MCF 10A (cell line): ENCODE measurements at regions not wholly inside any gene's neighbourhood (a gene's known extent, or its start where the extent isn't known, plus 50 kb on each side); places are given as distances from the start of the nearest gene placed in this dataset.
"Not testable (repeated sequence)": the region's sequence is repeated elsewhere in the genome, so short reads cannot be mapped to it uniquely, and the experiment has no call there.

Experiments
- BruUV-seq: library from RNA; stranded (reverse); fragments of 400-500 nt; replicated peaks from 2 replicates; lab custom pipeline; 2021; lab: Mats Ljungman, UMichigan
- CTCF ChIA-PET: fragments of 300-600 bp; sonication (Branson Sonifier 250); formaldehyde crosslinking; extraction: SDS; loops from one replicate; lab custom pipeline; 2021; ENCODE audit warnings: antibody characterized with exemption, inconsistent platforms; lab: Yijun Ruan, JAX
- POLR2A ChIA-PET: fragments of 300-600, 350-650 bp; sonication (Branson Sonifier 250); formaldehyde crosslinking; extraction: SDS; loops from one replicate; lab custom pipeline; 2020; ENCODE audit warnings: antibody characterized with exemption, inconsistent platforms; lab: Yijun Ruan, JAX
- DNase-seq: peaks from one replicate; pipeline ENCODE4 v3.0.0-alpha.2; 2018; ENCODE audit not compliant: unreplicated experiment
- H3K27ac Mint-ChIP-seq: one replicate; pipeline ENCODE4 v1.8.0; 2022; ENCODE audit warnings: mild to moderate bottlenecking, low read depth, mixed read lengths; ENCODE audit not compliant: unreplicated experiment
- H3K27me3 Mint-ChIP-seq: one replicate; pipeline ENCODE4 v1.8.0; 2022; ENCODE audit warnings: mixed read lengths; ENCODE audit not compliant: insufficient read depth, unreplicated experiment
- H3K36me3 Mint-ChIP-seq: one replicate; pipeline ENCODE4 v1.8.0; 2022; ENCODE audit warnings: mild to moderate bottlenecking, moderate library complexity, mixed read lengths; ENCODE audit not compliant: insufficient read depth, unreplicated experiment
- H3K4me1 Mint-ChIP-seq: one replicate; pipeline ENCODE4 v1.8.0; 2022; ENCODE audit warnings: mixed read lengths; ENCODE audit not compliant: insufficient read depth, unreplicated experiment
- H3K4me3 Mint-ChIP-seq: one replicate; pipeline ENCODE4 v1.8.0; 2022; ENCODE audit warnings: mild to moderate bottlenecking, moderate library complexity, mixed read lengths; ENCODE audit not compliant: unreplicated experiment
- H3K9me3 Mint-ChIP-seq: one replicate; pipeline ENCODE4 v1.8.0; 2022; ENCODE audit warnings: mixed read lengths; ENCODE audit not compliant: unreplicated experiment
- intact Hi-C: fragments of 100-400 bp; cut with micrococcal nuclease; formaldehyde crosslinking; loops from 2 replicates; pipeline ENCODE4 v1.14.1; 2022

DNA sequence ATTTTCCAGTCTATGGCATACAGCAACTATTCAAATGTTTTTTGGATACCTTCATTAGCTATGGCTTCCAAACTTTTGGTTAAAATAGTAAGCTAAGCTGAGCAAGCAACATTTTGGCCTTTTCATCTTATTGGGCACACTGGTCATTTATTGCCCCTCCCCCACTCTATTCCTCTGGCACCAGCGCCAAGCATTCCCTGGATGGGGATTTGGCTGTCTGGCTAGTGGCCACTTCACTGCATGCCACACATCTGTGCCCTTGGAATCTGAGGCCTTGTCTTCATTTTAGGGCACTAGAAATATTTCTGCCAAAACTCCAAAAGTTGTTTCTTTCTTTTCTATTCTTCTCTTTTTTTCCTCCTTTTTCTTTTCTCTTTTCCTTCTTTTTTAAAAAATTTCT is 305.8 kb upstream of the POTED start:
- CTCF ChIA-PET, intact Hi-C loops, H3K4me3 Mint-ChIP-seq, POLR2A ChIA-PET, BruUV-seq, H3K9me3 Mint-ChIP-seq, DNase-seq, H3K27me3 Mint-ChIP-seq, H3K4me1 Mint-ChIP-seq, H3K36me3 Mint-ChIP-seq, H3K27ac Mint-ChIP-seq: not testable (repeated sequence)

DNA sequence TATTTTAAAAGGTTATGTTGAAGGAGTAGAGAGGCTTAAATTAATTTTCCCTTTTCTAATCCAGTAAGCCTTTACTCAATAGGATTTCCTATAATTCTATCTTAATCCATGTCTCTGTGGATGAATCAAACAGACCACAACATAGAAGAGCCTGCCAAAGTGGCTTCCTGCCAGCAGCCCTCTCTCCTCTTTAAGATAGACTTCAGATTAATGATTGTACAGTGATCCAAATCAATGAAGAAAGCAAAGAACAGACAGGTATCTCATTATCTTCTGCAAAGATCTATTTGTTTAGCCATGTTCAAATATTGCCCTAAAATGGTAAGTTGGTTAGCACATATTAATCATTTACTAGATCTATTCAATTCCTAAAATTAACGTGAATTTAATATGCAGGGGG is 304.7 kb upstream of the POTED start:
- H3K27me3 Mint-ChIP-seq, BruUV-seq, H3K27ac Mint-ChIP-seq, H3K4me1 Mint-ChIP-seq, DNase-seq, H3K9me3 Mint-ChIP-seq, POLR2A ChIA-PET, H3K4me3 Mint-ChIP-seq, CTCF ChIA-PET, H3K36me3 Mint-ChIP-seq, intact Hi-C loops: not testable (repeated sequence)

DNA sequence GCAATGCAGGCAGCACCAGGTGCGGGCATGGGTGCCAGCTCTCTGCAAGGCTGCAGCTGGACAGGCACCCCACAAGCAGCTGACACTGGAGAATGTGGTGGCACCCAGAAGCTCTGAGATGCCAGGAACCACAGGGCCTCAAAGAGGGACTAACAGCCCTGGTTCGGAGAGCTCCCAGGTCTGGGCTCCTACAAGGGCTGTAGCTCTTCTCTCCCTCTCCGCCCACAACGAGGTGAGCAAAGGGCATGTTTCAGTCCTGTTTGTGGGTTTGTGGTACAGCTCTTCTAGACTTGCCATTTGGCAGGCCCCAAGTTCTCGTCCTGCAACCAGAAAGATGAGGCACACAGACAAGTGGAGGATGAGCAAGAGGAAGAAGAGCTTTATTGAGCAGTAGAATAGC is 299.5 kb upstream of the POTED start:
- H3K9me3 Mint-ChIP-seq, result not testable (repeated sequence)

DNA sequence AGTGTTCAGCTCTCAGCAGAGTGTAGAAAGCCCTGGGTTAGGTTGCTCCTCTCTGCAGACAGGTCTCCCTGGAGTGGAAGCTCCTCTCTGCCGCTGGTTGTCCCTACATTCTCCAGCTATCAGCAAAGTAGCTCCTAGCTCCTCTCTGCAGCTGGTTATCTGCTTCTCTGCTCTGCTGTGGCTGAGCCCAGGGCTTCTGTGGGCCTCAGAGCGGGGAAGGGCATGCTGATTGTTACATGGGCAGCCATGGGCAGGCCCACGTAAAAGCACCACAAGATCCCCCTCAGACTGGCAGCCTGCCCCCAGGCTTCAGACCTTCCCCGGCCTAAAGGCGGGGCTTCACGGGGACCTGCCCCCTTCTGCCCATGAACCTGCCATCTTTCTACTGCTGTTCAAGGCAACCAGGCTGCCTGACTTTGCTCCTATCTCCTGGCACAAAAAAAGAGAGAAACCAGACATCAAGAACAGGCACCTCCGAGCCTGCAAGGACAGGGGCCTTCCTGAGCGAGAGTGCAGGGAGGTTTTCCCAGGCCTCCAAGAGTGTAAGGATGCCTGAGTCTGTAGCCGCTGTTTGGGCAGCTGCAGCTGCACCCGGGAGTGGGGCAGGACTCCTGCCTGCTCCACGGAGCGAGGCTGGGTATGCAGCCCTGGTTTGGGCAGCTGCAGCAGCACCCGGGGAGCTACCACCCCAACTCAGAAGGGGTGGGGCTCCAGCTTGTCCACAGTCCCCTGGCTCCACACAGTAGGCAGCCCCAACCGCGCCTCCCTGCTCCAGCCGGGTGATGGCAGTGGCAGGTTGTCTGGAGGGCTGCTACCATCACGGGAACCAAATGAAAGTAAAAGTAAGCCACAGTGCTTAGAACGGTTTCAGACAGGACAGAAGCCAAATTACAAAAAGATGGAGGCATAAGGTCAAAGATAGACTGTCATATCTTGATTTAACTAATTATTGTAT is 298.7 kb upstream of the POTED start:
- H3K27ac Mint-ChIP-seq, H3K9me3 Mint-ChIP-seq, H3K4me1 Mint-ChIP-seq, CTCF ChIA-PET, H3K27me3 Mint-ChIP-seq, H3K36me3 Mint-ChIP-seq, intact Hi-C loops, BruUV-seq, H3K4me3 Mint-ChIP-seq, POLR2A ChIA-PET, DNase-seq: not testable (repeated sequence)

More for the DNA sequence above, 299.5 kb upstream of the POTED start:
- intact Hi-C loops, H3K27ac Mint-ChIP-seq, DNase-seq, H3K4me3 Mint-ChIP-seq, H3K36me3 Mint-ChIP-seq, H3K4me1 Mint-ChIP-seq, CTCF ChIA-PET, H3K27me3 Mint-ChIP-seq, BruUV-seq, POLR2A ChIA-PET: not testable (repeated sequence)

DNA sequence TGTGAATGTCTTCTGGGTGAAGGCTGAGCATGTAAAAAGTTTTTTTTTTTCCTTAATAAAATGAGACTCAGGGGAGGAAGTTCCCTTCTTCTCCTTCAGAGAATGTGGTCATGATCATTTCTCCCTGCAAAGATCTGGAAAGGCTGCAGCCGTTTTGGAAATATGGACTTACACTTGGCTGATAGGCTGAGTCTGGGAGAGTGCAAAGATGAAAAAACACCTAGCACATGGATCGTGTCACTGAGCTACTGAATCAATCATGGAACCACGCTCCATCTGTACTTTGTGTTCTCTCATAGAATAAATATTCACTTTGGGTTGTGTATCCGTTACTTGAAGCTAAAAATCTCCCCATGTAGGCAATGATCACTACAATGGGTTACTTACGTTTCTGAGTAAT is 290.9 kb upstream of the POTED start:
- H3K4me1 Mint-ChIP-seq, POLR2A ChIA-PET, H3K4me3 Mint-ChIP-seq, H3K36me3 Mint-ChIP-seq, DNase-seq, intact Hi-C loops, CTCF ChIA-PET, H3K9me3 Mint-ChIP-seq, BruUV-seq, H3K27ac Mint-ChIP-seq, H3K27me3 Mint-ChIP-seq: not testable (repeated sequence)

DNA sequence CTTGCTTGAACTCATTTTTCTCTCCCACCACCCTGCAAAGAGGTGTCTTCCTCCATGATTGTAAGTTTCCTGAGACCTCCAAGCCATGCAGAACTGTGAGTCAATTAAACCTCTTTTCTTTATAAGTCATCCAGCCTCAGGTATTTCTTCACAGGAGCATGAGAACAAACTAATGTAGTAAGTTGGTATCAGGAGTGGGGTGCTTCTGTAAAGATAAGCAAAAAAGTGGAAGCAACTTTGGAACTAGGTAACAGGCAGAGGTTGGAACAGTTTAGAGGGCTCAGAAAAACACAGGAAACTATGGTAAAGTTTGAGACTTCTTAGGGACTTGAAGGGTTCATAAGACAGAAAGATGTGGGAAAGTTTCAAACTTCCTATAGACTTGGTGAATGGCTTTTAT is 287.7 kb upstream of the POTED start:
- DNase-seq, BruUV-seq, POLR2A ChIA-PET, intact Hi-C loops, H3K4me1 Mint-ChIP-seq, H3K27me3 Mint-ChIP-seq, H3K4me3 Mint-ChIP-seq, CTCF ChIA-PET, H3K36me3 Mint-ChIP-seq, H3K9me3 Mint-ChIP-seq, H3K27ac Mint-ChIP-seq: not testable (repeated sequence)

DNA sequence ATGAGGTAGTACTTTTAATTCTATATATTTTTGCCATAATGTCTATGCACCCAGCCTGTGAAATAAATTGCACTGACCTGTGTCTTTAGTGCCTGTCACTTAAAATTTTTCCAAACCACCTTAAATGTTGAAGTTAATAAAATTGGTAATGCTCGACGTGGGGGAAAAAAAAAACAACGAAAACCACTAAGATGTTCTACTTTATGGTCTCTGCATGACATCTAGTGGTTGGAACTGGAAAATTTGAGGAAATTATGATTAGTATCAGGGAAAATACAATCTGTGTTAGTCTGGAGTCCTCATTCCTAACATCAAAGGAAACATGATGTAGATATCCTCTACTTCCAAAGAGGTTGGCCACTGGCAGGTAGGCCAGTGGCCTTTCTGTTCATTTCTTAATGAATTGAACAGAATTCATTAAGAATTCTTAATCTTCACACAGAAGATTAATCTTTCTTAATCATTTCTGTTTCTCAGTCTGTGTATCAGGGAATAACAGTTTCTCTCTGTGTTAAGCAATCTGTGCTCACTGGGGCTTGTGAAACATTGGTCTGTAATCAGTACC is 268.8 kb upstream of the POTED start:
- H3K36me3 Mint-ChIP-seq, CTCF ChIA-PET, BruUV-seq, H3K27ac Mint-ChIP-seq, H3K4me3 Mint-ChIP-seq, H3K4me1 Mint-ChIP-seq, H3K27me3 Mint-ChIP-seq, POLR2A ChIA-PET, H3K9me3 Mint-ChIP-seq, DNase-seq, intact Hi-C loops: not testable (repeated sequence)

DNA sequence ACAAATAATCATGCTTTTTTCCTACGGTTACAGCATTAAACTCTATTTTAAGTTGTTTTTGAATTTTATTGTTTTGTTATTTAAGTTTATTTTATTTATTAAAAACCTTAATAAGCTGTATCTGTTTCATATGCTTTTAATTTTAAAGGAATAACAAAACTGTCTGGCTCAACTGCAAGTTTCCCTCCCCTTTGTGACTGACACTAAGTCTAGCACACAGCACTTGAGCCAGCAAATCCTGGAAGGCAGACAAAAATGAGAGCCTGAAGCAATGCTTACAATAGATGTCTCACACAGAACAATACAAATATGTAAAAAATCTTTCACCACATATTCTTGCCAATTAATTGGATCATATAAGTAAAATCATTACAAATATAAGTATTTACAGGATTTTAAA is 258.1 kb upstream of the POTED start:
- CTCF ChIA-PET, H3K4me1 Mint-ChIP-seq: not testable (repeated sequence)

DNA sequence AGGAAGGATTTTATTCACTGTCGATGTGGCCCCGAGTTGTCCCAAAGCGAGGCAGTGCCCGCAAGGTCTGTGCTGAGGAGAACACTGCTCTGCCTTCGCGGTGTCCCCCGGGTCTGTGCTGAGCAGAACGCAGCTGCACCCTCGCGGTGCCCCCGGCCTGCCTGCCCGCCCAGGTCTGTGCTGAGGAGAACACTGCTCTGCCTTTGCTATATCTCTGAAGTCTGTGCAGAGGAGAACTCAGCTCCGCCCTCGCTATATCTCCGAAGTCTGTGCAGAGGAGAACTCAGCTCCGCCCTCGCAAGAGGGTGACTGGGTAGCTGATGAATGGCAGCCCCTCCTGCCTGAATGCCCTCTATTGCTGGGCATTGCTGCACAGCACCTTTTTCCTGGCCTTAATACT is 249.4 kb upstream of the POTED start:
- H3K27me3 Mint-ChIP-seq, CTCF ChIA-PET, H3K9me3 Mint-ChIP-seq, H3K36me3 Mint-ChIP-seq, BruUV-seq, intact Hi-C loops, H3K4me3 Mint-ChIP-seq, H3K27ac Mint-ChIP-seq, H3K4me1 Mint-ChIP-seq, DNase-seq, POLR2A ChIA-PET: not testable (repeated sequence)

More for the DNA sequence above, 258.1 kb upstream of the POTED start:
- H3K36me3 Mint-ChIP-seq, BruUV-seq, H3K27me3 Mint-ChIP-seq, intact Hi-C loops, POLR2A ChIA-PET, H3K27ac Mint-ChIP-seq, H3K9me3 Mint-ChIP-seq, DNase-seq, H3K4me3 Mint-ChIP-seq: not testable (repeated sequence)
